GM12865 (cell line): ENCODE measurements at regions not wholly inside any gene's neighbourhood (a gene's known extent, or its start where the extent isn't known, plus 50 kb on each side); places are given as distances from the start of the nearest gene placed in this dataset.
"Not testable (repeated sequence)": the region's sequence is repeated elsewhere in the genome, so short reads cannot be mapped to it uniquely, and the experiment has no call there.

ENCODE experiments used
- DNase-seq: peaks from one replicate; pipeline ENCODE4 v3.0.0; 2010; ENCODE audit warnings: low read depth
- H3K4me3 ChIP-seq: 2 replicates; pipeline ENCODE4 v1.5.1; 2011; ENCODE audit warnings: mild to moderate bottlenecking, low read depth, low read length, control low read depth
- CTCF ChIP-seq: IDR thresholded peaks from 2 replicates; pipeline ENCODE4 v1.5.1; 2011; ENCODE audit warnings: low read length, control low read depth, low read depth, inconsistent platforms; ENCODE audit not compliant: insufficient read depth; ENCODE audit errors: missing control alignments

GRCh38 chr5:136736021-136736420 is 370.7 kb upstream of the TRPC7 start:
- TF ChIP-seq CTCF, result no peak
- no peak for DNase-seq
- H3K4me3 ChIP-seq, result no peak overlapping the region

GRCh38 chr5:136735611-136736010 is 370.3 kb upstream of the TRPC7 start:
- not testable (repeated sequence) for H3K4me3 ChIP-seq, DNase-seq

- DNase-seq, result no peak
- H3K4me3 ChIP-seq, result no peak overlapping the region
- TF ChIP-seq CTCF, result no peak
Observed at GRCh38 chr5:136734628-136735027, 369.3 kb upstream of the TRPC7 start.

- no peak overlapping the region for H3K4me3 ChIP-seq
- TF ChIP-seq CTCF, result no peak
- no peak for DNase-seq
Observed at GRCh38 chr5:136732751-136733150, 367.4 kb upstream of the TRPC7 start.

GRCh38 chr5:136731241-136731900 is 366.0 kb upstream of the TRPC7 start:
- no peak for TF ChIP-seq CTCF
- DNase-seq, result no peak
- no peak overlapping the region for H3K4me3 ChIP-seq

- H3K4me3 ChIP-seq, result no peak overlapping the region
- DNase-seq, result no peak
- TF ChIP-seq CTCF, result no peak
Observed at GRCh38 chr5:136730426-136730825, 365.1 kb upstream of the TRPC7 start.

- H3K4me3 ChIP-seq, result no peak overlapping the region
- no peak for TF ChIP-seq CTCF
- no peak for DNase-seq
Observed at GRCh38 chr5:136729901-136730355, 364.6 kb upstream of the TRPC7 start.

- TF ChIP-seq CTCF, result no peak
- DNase-seq, result no peak
- no peak overlapping the region for H3K4me3 ChIP-seq
Observed at GRCh38 chr5:136726506-136726905, 361.2 kb upstream of the TRPC7 start.
